ENCODE measurements at regions not wholly inside any gene's neighbourhood (a gene's known extent, or its start where the extent isn't known, plus 50 kb on each side); places are given as distances from the start of the nearest gene placed in this dataset.

GRCh38 chr20:40607927-40608326 lies 81.1 kb downstream of the MAFB start:
- no peak for DNase-seq
- Histone ChIP-seq H3K27me3 (ENCODE audit: control insufficient read depth in 2 of 2, insufficient read depth in 2 of 2, low read length in 2 of 2) (peaks cover 17 to 22% of the 10 kb centered on the region in 2 donors), H4K20me1 (ENCODE audit: insufficient read depth, low read length) (no peaks in the 10 kb centered on the region), H3K9ac (ENCODE audit: insufficient read depth, low read length, poor library complexity, severe bottlenecking) (no peak overlapping the region), H2AFZ (ENCODE audit: insufficient read depth, low read depth, low read length, poor library complexity, severe bottlenecking) (no peak overlapping the region), H3K4me3 (replicated peaks in 1 of 3; ENCODE audit: low read depth in 2 of 3, low read length in 3 of 3) (no peak overlapping the region), H3K4me1 (ENCODE audit: control insufficient read depth in 1 of 2, insufficient read depth in 2 of 2, low read length in 2 of 2) (peaks cover 0 to 4% of the 10 kb centered on the region in 2 donors), H3K79me2 (ENCODE audit: insufficient read depth, low read length) (no peaks in the 10 kb centered on the region), H3K9me3 (replicated peaks in 1 of 2; ENCODE audit: control insufficient read depth in 1 of 2, insufficient read depth in 1 of 2, low read length in 2 of 2) (no peaks in the 10 kb centered on the region), H3K27ac (ENCODE audit: low read depth in 1 of 2, low read length in 2 of 2) (no peak overlapping the region), H3K36me3 (replicated peaks in 1 of 2; ENCODE audit: control insufficient read depth in 1 of 2, insufficient read depth in 2 of 2, low read length in 2 of 2) (no peaks in the 10 kb centered on the region), H3K4me2 (replicated peaks; ENCODE audit: extremely low read depth, low read length, poor library complexity, severe bottlenecking) (no peak overlapping the region)
- H3K27ac Mint-ChIP-seq, result no peak overlapping the region
- peaks cover 4 to 36% (median 12%) of the 10 kb centered on the region in 3 donors for H3K27me3 Mint-ChIP-seq (ENCODE audit: low read depth in 3 of 3)
- peaks cover 0 to 2% (median 0%) of the 10 kb centered on the region in 7 donors for H3K9me3 Mint-ChIP-seq
- H3K4me1 Mint-ChIP-seq, result peaks cover 6% of the 10 kb centered on the region
- H3K4me3 Mint-ChIP-seq, result peak overlapping the region in 1 of 2 donors; percentile 22
- 100% methylated on average over 2 of the region's 5 CpGs for WGBS (ENCODE audit: insufficient coverage)
- TF ChIP-seq CTCF (IDR thresholded peaks at IDR 0.05), result no peak
- intact Hi-C loops (cut with micrococcal nuclease), result no loop called here
- no peaks in the 10 kb centered on the region for H3K36me3 Mint-ChIP-seq

GRCh38 chr20:40606660-40607059 lies 82.4 kb downstream of the MAFB start:
- Histone ChIP-seq H2AFZ (ENCODE audit: insufficient read depth, low read depth, low read length, poor library complexity, severe bottlenecking) (no peak overlapping the region), H3K9ac (ENCODE audit: insufficient read depth, low read length, poor library complexity, severe bottlenecking) (no peak overlapping the region), H3K27ac (ENCODE audit: low read depth in 1 of 2, low read length in 2 of 2) (no peak overlapping the region), H3K4me3 (replicated peaks in 1 of 3; ENCODE audit: low read depth in 2 of 3, low read length in 3 of 3) (no peak overlapping the region), H3K36me3 (replicated peaks in 1 of 2; ENCODE audit: control insufficient read depth in 1 of 2, insufficient read depth in 2 of 2, low read length in 2 of 2) (no peaks in the 10 kb centered on the region), H3K4me1 (ENCODE audit: control insufficient read depth in 1 of 2, insufficient read depth in 2 of 2, low read length in 2 of 2) (peaks cover 0 to 4% of the 10 kb centered on the region in 2 donors), H3K4me2 (replicated peaks; ENCODE audit: extremely low read depth, low read length, poor library complexity, severe bottlenecking) (no peak overlapping the region), H3K27me3 (ENCODE audit: control insufficient read depth in 2 of 2, insufficient read depth in 2 of 2, low read length in 2 of 2) (peaks cover 17 to 20% of the 10 kb centered on the region in 2 donors), H3K79me2 (ENCODE audit: insufficient read depth, low read length) (no peaks in the 10 kb centered on the region), H3K9me3 (replicated peaks in 1 of 2; ENCODE audit: control insufficient read depth in 1 of 2, insufficient read depth in 1 of 2, low read length in 2 of 2) (no peaks in the 10 kb centered on the region), H4K20me1 (ENCODE audit: insufficient read depth, low read length) (no peaks in the 10 kb centered on the region)
- no peak overlapping the region for H3K27ac Mint-ChIP-seq
- H3K4me1 Mint-ChIP-seq, result peaks cover 6% of the 10 kb centered on the region
- WGBS (ENCODE audit: insufficient coverage), result no CpG with 5 or more reads among the region's 2 CpGs
- peaks cover 11 to 37% (median 12%) of the 10 kb centered on the region in 3 donors for H3K27me3 Mint-ChIP-seq (ENCODE audit: low read depth in 3 of 3)
- intact Hi-C loops (cut with micrococcal nuclease), result no loop called here
- H3K36me3 Mint-ChIP-seq, result no peaks in the 10 kb centered on the region
- no peak for TF ChIP-seq CTCF (IDR thresholded peaks at IDR 0.05)
- H3K4me3 Mint-ChIP-seq, result peak overlapping the region in 1 of 2 donors; percentile 36
- peaks cover 0 to 2% (median 0%) of the 10 kb centered on the region in 7 donors for H3K9me3 Mint-ChIP-seq
- DNase-seq, result no peak
